GM21737 (cell line): ENCODE measurements at regions not wholly inside any gene's neighbourhood (a gene's known extent, or its start where the extent isn't known, plus 50 kb on each side); places are given as distances from the start of the nearest gene placed in this dataset.

Experiments
- ATAC-seq: cut with Tn5 transposase; IDR thresholded peaks from one replicate; pipeline ENCODE4 v1.9.1; 2021; ENCODE audit warnings: mild to moderate bottlenecking, moderate library complexity; ENCODE audit not compliant: unreplicated experiment

DNA sequence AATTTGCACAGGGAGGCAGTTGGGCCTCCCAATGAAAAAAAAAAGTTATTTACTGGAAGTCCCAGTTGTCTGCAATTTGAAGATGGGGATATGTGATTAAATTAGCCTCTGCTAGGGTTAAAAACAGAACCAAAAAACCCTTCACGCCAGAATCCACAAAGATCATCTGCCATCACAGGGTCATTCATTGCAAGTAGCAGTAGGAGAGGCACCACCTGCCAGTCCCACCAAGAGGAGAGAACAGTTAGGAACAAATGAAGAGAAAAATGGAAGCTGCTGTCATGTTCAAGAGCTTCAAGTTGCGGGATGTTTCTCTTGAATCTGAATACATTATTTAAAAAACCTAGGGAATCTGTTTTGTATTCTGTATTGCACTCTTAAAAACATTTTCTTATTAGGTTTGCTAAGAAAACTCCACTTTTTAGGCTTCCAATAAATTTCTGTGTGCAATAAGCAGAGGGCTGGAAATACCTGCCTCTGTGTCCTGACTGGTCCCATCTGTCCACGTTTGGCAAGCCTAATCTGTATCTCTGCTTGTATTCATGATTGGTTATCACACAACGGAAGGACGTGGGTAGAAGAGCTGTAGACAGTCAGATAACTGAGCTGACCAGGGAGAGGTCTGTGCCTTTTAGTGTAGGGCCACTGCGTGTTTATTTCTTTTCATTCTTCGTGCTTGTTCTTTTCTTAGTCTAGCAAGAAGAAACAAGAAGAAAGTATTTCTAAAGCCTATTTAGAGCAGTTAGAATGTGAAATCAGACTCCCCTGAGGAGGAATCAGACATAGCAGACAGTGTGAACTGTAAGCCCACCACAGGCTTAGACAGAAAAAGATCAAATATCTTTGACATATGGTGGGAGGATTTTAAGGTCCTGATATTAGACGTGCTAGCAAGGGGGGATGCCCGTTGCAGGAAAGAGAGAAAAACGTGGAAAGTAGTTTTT lies 630.6 kb upstream of the SEMA6A start:
- no peak for ATAC-seq

- no peak for ATAC-seq
Observed at GRCh38 chr5:117204404-117204803, 629.8 kb upstream of the SEMA6A start.

GRCh38 chr5:117203584-117203983 lies 629.0 kb upstream of the SEMA6A start:
- no peak for ATAC-seq

DNA sequence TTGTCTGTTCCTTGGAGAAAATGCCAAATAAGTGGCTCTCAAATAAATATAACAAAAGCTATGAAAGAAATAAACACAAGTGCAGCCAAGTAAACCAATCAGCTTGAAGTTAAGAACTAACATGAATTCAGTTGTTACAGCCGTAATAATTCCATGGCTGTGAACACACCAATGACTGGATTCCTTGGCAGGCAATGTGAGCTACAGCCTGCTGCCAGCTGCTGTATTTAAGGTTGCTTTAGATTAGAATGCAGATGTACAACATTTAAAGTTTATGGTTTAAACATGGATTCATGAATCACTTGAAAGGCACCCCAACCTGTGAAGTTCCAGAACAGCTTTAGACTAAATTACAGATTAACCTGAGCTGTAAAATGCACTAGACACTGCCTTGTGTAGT lies 626.4 kb upstream of the SEMA6A start:
- ATAC-seq = no peak

GRCh38 chr5:117195076-117195475 lies 620.5 kb upstream of the SEMA6A start:
- no peak for ATAC-seq

GRCh38 chr5:117191251-117191650 lies 616.6 kb upstream of the SEMA6A start:
- no peak for ATAC-seq

- ATAC-seq = no peak
Observed at GRCh38 chr5:117189784-117190183, 615.2 kb upstream of the SEMA6A start.

- ATAC-seq = no peak
Observed at GRCh38 chr5:117188211-117188610, 613.6 kb upstream of the SEMA6A start.

DNA sequence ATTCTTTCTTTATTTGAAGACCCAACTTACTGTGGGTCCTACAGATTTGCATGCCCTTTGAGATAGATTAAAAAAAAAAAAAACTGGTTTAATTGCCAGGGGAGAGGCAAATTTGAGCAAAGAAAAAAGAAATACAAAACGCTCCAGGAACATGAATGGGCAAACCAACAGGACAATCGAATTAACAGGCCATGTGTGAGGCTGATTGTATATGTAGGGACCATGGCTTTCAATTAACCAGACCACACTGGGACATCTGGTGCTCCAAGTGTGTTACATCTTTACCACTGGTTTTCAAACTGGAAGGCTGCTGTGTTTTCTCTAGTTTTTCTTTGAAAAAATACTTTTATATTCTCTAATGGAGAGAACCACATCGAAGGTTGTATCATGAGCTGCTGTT lies 612.1 kb upstream of the SEMA6A start:
- no peak for ATAC-seq

DNA sequence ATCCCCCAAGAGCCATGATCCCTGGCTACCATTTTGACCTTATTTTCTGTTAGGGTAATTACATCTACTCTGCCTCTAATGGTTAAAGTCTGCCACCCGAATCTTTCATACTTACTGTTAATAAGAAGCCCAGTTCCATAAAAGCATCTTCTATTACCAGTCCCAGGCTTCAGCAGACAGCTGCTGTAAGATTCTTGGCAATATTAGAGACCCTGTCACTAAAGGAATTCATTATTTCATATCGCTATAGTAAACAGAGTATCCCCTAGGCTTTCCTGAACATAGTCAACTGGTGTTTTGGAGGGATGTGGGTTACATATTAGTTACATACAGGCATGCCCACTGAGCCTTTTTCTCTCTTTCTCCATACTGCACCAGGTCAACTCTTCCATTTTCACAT lies 608.7 kb upstream of the SEMA6A start:
- ATAC-seq = no peak

GRCh38 chr5:117182104-117182503 lies 607.5 kb upstream of the SEMA6A start:
- ATAC-seq = no peak

DNA sequence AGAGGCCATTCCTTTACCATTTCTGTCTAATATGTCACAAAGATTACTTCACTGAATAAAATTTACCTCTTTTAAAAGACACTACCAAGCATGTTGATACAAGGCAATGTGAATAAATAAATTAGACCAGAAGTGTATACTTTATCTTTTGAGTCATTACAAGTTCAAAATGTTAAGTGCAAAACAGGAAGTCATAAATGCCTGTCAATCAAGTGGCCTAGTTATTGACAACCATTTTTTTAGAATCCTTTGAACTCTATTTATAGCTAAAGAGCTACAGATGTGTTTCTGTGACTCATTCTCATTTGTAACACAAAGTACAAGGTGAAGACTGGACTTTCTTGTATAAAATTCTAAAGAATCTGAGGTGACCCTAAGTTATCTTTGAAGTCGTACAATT lies 602.7 kb upstream of the SEMA6A start:
- ATAC-seq = no peak

- ATAC-seq = no peak
Observed at GRCh38 chr5:117165068-117165467, 590.4 kb upstream of the SEMA6A start.

DNA sequence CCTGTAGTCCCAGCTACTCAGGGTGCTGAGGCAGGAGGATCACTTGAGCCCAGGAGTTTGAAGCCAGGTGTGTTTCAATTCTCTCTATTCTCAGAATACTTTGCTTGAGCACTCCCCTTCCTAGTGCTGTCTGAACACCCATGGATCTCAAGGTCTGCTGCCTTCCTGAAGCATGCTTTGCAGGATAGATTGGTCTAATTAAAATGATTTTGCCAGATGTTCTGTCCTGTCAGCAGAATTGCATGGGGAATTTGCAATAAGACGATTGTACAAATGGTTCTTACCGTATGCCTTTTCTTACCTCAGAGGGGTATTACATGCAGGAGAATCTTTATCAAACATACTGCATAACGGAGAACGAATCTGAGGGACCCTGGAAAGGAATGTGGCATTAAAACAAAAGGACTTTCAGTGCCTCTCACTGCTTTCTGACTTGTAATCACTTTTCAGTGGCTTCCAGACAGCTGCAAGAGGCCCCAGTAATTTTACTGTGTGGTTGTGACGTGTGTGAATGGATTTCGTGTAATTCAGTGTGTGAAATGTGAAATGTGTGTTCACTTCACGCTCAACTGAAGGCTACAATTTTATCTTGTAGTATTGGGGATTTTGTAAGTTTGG lies 587.2 kb upstream of the SEMA6A start:
- no peak for ATAC-seq

- no peak for ATAC-seq
Observed at GRCh38 chr5:117160391-117160790, 585.8 kb upstream of the SEMA6A start.

DNA sequence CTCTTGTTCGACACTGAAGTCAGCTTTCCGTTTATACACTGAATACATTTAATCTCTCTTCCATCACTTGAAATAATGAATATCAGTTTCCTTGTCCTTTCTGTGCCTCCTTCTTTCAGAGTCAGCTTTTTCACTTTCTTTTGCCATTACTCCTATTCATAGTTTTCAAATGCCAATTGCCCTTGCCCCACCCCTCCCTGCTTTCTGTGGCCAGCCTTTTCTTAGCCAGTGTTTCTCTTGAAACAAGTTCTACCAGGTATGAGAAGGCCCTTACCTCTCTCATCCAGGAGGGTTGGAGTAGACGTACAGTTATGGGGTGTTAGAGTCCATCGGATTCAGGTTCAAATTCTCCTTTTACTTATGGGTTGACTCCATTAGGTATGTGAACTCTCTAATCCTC lies 574.7 kb upstream of the SEMA6A start:
- ATAC-seq = no peak

DNA sequence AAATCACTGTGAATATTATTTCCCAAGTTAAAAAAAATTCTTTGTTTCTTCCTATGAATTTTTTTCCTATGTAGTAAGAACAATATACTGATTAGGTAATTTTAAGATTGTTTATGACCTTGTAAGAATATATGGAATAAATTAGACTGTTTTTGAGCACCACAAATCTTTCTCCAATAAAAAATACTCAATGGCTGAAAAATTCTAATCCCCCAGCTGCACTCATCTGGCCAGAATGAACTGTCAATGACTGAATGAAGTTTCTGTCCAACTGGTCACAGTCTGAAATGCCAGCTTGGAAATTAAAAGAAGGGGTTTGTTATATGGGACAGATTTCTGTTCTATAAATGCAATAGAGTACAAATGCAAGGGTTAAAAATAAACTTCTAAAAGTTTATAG lies 569.5 kb upstream of the SEMA6A start:
- ATAC-seq = no peak

- no peak for ATAC-seq
Observed at GRCh38 chr5:117143406-117143805, 568.8 kb upstream of the SEMA6A start.

DNA sequence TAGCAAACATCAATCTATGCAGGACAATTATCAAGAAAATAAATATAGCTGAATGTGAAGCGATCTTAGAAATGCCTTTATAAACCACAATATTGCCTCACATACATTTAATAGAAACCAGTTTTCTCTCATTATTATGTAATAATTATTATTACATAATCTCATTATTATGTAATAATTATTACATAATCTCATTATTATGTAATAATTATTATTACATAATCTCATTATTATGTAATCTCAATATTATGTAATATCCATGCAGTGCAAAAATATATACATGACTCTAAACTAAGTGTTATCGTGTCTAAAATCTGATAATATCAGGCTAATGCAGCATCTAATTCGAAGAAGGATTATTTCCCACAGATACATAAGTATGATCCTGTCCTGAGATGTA lies 563.9 kb upstream of the SEMA6A start:
- no peak for ATAC-seq

GRCh38 chr5:117135851-117136250 lies 561.2 kb upstream of the SEMA6A start:
- no peak for ATAC-seq

DNA sequence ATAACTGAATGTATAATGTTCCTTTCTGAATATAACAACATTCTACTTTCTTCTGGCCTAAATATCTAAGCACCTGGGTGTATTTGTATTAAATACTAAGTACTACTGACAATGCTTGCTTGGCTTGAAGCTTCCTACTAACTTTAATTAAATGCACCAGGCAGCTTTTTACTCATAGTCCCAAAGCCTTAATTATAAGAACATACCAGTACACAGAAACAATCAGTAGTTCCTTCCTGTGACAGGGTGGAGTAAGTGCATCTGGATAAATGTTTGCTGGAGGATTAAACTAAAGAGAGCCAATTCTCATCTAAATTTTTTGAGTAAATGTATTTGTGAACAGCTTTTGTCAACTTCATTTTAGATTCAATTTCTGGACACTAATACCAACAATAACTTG lies 558.6 kb upstream of the SEMA6A start:
- ATAC-seq = no peak

DNA sequence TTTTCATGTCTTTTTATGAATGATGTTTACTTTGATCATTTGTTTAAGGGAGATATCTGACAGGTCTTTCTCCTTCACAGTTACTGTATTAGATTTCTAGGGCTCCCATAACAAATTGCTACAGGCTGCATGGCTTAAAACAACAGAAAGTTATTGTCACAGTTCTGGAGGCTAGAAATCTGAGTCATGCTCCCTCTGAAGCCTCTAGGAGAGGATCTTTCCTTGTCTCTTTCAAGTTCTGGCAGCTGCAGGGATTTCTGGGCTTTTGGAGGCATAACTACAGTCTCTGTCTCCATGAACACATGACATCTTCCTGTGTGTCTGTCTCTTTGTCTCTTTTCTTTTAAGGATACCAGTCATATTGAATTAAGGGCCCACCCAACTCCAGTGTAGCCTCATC lies 557.3 kb upstream of the SEMA6A start:
- ATAC-seq = no peak
